ENCODE measurements at regions not wholly inside any gene's neighbourhood (a gene's known extent, or its start where the extent isn't known, plus 50 kb on each side); places are given as distances from the start of the nearest gene placed in this dataset.
"Not testable (repeated sequence)": the region's sequence is repeated elsewhere in the genome, so short reads cannot be mapped to it uniquely, and the experiment has no call there.

- DNase-seq, result not testable (repeated sequence)
Observed at GRCh38 chr18:75987913-75988312, 507.1 kb downstream of the ZNF516 start.

DNA sequence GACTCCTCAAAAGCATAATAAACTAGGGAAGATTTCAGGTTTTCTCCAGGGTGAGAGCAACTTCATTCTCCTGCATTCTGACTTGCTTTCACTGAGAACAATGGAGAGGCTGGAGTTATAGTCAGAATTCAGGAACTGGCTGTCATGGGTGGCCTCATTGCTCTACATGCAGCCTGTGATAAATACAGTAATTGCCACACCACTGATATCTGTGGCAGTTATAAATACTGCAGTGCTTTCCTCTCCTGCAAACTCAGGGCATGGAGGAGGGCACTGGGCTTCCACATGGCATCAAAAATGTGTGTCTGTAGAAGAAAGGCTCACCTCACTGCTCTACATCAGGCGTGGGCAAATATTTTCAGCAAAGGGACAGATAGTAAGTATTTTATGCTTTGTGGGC, 510.2 kb downstream of the ZNF516 start:
- DNase-seq, result no peak

GRCh38 chr18:75981102-75981501, 513.9 kb downstream of the ZNF516 start:
- DNase-seq, result no peak

DNA sequence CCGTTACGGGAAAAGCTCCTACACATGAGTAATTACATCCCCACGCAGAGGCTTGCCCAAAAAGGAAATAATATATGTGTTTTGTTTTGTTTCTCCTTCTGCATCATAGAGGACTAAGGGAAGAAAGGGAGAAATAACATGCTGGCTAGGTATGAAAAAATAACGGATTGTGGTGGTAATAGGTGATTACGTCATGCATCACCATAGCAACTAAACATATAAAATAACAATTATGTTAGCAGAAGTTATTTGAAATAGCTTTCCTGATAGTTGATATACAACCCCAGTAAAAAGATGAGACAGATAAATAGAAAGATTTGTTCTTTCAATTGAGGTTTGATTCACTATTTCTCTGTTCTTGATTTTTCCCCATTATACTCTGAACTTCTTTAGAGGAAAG, 518.0 kb downstream of the ZNF516 start:
- DNase-seq, result no peak

- DNase-seq, result no peak
Observed at GRCh38 chr18:75970212-75970611, 524.8 kb downstream of the ZNF516 start.

- no peak for DNase-seq
Observed at GRCh38 chr18:75966431-75966830, 528.6 kb downstream of the ZNF516 start.

DNA sequence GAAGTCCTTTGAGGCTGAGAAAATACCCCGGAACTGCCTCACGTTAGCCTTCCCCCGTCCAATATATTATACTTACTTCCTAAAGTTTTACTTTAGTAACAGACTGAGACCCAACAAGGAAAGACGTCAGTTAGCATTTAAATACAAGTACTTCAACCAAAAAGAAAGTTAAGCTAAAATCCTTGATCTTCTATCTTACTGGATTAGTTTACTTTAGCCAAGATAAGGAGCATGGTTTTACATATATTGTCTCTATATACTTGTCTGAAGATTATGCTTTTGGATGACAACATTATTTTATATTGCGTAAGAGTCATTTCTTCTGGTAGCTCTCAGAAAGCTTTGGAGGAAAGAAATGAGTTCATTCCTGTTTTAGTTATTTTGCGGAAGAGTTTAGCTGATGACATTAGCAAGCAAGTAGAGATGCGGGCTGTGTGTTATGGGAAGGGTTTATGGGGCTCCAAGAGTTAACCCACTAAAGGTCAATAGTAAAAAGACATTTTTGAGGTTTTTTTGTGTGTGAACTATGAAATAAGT, 532.9 kb downstream of the ZNF516 start:
- no peak for DNase-seq

- not testable (repeated sequence) for DNase-seq
Observed at GRCh38 chr18:75960356-75960755, 532.9 kb upstream of the SMIM21 start.

DNA sequence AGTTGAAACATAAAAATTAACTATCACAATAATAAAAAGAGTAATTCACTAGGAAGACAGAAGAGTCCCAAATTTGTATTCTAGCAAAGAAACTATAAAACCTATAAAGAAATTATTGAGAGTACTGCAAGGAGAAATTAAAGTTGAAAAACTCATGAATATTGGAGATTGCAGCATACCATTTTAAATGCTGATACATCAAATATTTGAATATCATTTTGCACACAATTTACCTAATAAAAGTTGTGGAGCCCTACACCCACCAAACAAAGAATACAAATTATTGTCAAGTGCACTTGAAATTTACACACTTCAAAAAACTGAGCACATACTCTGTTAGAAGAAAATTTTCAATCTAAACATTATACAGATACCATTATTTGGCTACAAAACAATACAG, 531.6 kb upstream of the SMIM21 start:
- DNase-seq, result no peak

DNA sequence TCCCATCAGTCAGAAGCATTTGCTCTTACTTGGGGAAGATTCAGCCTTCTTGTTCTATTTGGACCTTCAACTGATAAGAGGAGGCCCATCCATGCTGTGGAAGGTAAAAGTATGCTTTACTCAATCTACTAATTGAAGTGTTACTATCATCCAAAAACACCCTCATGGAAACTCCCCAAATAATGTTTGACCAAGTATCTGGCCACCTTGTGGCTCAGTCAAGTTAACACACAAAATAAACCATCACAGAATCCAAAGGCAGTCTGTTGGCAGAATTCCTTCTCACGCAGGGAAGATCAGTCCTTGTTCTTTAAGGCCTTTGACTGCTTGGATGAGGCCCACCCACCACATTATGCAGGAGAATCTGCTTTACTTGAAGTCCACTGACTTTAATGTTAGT, 531.2 kb upstream of the SMIM21 start:
- no peak for DNase-seq

DNA sequence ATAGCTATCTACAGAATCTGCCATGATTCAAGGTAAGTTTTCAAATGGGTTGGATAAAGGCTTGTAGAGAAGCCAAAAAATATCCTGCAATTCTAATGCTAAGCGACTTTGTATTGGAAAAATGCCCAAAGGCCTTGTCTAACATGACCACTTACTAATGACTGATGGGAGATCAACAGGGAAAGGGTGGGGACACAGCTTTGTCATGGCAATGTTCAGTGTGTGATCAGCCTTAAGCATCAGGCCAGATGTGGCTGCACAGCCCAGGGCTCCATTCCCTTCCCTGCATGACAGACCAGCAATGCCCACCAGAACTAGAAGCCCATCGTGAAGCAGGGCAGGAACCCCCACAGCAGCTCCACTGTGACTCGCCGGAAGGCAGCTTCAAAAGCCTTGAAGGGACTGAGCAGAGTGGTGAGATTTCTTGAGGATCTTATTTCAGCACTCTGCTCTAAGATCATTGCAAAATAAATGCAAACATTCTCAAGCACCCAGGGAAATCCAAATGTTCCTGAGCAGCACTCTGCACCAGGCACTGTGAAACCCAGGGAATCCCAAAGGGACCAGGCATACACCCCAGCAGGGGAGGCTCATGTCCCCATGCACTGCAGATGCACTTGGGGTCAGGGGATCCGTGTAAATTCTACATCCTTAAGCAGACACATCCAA, 517.9 kb upstream of the SMIM21 start:
- no peak for DNase-seq

DNA sequence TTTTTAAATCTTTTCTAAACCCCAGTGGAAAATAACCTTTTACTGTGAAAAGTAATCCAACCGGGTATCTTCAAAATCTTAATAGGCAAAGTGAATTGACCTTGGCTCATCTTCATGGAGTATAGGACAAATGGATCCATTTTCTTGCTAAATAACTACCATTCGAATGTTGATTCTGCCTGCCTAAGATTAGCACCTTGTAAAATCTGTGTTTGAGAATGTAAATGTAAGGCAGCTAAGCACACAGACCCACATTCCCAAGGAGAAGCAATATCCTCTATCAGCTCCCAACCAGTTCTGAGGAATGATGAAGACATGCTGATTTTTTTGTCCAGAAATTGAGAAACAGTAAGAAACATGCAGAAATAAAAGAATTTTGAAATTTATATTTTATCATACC, 509.8 kb upstream of the SMIM21 start:
- DNase-seq, result no peak

DNA sequence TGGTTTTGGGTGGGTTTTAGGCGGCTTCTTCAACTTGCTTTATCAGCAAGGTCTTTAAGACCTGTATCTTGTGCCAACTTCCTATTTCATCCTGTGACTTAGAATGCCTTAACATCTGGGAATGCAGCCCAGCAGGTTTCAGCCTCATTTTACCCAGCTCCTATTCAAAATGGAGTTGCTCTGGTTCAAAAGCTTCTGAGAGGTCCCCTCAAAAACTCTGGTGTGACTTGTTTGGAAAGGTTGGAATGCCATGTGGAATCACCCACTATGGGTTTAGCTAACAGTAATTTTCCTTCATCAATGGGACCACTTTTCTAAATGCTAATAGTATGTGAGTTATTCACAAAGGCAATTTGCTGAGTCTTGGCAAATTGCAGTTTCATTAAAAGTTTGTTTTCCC, 509.4 kb upstream of the SMIM21 start:
- no peak for DNase-seq

GRCh38 chr18:75931079-75931478, 503.6 kb upstream of the SMIM21 start:
- DNase-seq, result no peak

GRCh38 chr18:75928706-75929105, 501.2 kb upstream of the SMIM21 start:
- DNase-seq, result no peak

GRCh38 chr18:75927791-75928190, 500.3 kb upstream of the SMIM21 start:
- no peak for DNase-seq

- DNase-seq, result no peak
Observed at GRCh38 chr18:75926811-75927210, 499.3 kb upstream of the SMIM21 start.

- DNase-seq, result peak; percentile 17
Observed at GRCh38 chr18:75923169-75923568, 495.7 kb upstream of the SMIM21 start.

DNA sequence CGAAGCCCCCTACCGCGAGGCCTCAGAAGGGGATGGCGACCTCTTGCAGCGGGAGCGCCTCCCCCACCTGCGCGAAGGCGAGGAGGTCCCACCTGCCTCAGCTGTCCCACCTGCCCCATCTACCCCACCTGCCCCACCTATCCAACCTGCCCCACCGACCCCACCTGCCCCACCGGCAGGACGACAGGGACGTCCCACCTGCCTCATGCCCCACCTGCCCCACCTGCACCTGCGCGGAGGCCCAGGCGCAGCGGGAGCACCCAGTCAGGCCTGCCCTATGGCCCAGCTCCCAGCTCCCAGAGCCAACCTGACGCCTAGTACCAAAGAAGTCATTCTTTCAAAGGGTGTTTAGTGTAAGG, 489.1 kb upstream of the SMIM21 start:
- DNase-seq, result no peak

- DNase-seq, result peak; percentile 94
Observed at GRCh38 chr18:75915941-75916623, 488.6 kb upstream of the SMIM21 start.

- DNase-seq, result no peak
Observed at GRCh38 chr18:75912829-75913228, 485.3 kb upstream of the SMIM21 start.

DNA sequence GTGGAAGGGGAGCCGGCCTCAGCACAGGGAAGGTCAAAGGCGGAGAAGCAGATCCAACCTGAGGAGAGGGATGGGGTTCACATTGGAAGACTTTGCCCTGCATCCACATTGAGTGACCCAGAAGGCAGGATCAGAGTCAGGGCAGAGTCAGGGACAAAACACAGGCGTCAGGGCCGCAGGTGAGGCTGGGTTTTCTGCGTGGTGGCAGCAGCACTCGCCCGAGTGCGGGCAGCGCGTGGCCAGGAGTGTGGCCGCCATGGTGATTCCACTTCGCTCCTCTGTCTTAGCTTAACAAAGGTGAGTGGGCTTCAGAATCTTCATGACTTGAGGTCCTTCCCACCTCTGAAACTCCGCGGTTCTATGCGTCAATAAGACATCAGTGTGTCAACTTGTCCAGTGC, 476.9 kb upstream of the SMIM21 start:
- no peak for DNase-seq

- no peak for DNase-seq
Observed at GRCh38 chr18:75898651-75899050, 471.1 kb upstream of the SMIM21 start.

- no peak for DNase-seq
Observed at GRCh38 chr18:75897386-75897785, 469.9 kb upstream of the SMIM21 start.

- DNase-seq, result peak; percentile 68
Observed at GRCh38 chr18:75896865-75897264, 469.4 kb upstream of the SMIM21 start.
